ENCODE measurements at regions not wholly inside any gene's neighbourhood (a gene's known extent, or its start where the extent isn't known, plus 50 kb on each side); places are given as distances from the start of the nearest gene placed in this dataset.

DNA sequence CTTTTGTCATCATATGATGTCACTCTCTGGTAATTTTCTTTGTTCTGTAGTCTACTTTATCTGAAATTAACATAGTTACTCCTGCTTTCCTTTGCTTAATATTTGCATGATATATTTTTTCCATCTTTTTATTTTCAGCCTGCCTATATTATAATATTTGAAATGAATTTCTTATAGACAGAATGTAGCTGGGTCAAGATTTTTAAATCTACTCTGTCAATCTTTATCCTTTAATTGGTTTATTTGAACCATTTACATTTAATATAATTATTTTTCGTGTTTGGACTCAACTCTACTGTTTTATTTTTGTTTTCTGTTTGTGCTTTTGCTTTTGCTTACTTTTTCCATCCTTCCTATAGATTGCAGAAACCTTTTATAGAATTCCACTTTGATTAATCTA lies 118.0 kb downstream of the FOXD1 start:
- TF ChIP-seq, protein P1, sequence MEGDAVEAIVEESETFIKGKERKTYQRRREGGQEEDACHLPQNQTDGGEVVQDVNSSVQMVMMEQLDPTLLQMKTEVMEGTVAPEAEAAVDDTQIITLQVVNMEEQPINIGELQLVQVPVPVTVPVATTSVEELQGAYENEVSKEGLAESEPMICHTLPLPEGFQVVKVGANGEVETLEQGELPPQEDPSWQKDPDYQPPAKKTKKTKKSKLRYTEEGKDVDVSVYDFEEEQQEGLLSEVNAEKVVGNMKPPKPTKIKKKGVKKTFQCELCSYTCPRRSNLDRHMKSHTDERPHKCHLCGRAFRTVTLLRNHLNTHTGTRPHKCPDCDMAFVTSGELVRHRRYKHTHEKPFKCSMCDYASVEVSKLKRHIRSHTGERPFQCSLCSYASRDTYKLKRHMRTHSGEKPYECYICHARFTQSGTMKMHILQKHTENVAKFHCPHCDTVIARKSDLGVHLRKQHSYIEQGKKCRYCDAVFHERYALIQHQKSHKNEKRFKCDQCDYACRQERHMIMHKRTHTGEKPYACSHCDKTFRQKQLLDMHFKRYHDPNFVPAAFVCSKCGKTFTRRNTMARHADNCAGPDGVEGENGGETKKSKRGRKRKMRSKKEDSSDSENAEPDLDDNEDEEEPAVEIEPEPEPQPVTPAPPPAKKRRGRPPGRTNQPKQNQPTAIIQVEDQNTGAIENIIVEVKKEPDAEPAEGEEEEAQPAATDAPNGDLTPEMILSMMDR (IDR thresholded peaks at IDR 0.05), result no peak
- no peak for TF ChIP-seq POLR2A (IDR thresholded peaks at IDR 0.05)
